Ovary (tissue), 7 donors: ENCODE measurements at regions not wholly inside any gene's neighbourhood (a gene's known extent, or its start where the extent isn't known, plus 50 kb on each side); places are given as distances from the start of the nearest gene placed in this dataset.

Experiments
- DNase-seq, 5 donors: peaks; one replicate each; pipeline ENCODE4 v3.0.0-alpha.2; 2019 to 2020
- H3K27ac ChIP-seq, 2 donors: fragments of 200-600 bp; one replicate each; pipeline versions ENCODE4 v1.5.1 to v1.8.0; 2019 to 2022
- H3K27me3 ChIP-seq: fragments of 200-600 bp; one replicate; pipeline ENCODE4 v1.8.0; 2022
- H3K36me3 ChIP-seq: fragments of 200-600 bp; sonication (generic); one replicate; pipeline ENCODE4 v1.5.1; 2019
- H3K4me1 ChIP-seq: one replicate; pipeline ENCODE4 v1.8.1; 2013; ENCODE audit warnings: mild to moderate bottlenecking, moderate library complexity; ENCODE audit not compliant: insufficient read depth
- H3K4me3 ChIP-seq: fragments of 200-600 bp; sonication (generic); one replicate; pipeline ENCODE4 v1.5.1; 2017
- H3K9me3 ChIP-seq, 2 donors: fragments of 200-600 bp in 1 of 2; sonication (generic) in 1 of 2; one replicate each; pipeline versions ENCODE4 v1.5.1 to v1.8.1; 2013 to 2019; ENCODE audit warnings: mild to moderate bottlenecking in 1 of 2, moderate library complexity in 1 of 2
- POLR2A ChIP-seq: fragments of 450-650 bp; IDR thresholded peaks from one replicate; pipeline ENCODE4 v1.6.1; 2017; ENCODE audit warnings: antibody characterized with exemption, mild to moderate bottlenecking, moderate library complexity
- WGBS, 3 donors: extraction: QIAGEN DNeasy Blood & Tissue Kit in 1 of 3; methylation state at CpG; one replicate each; pipeline versions ENCODE4 v1.1.5 to v1.1.7; 2013 to 2017; 5-methylcytosine and 5-hydroxymethylcytosine counted together
- intact Hi-C, 4 donors: fragments of 100-400 bp; cut with DNase I; formaldehyde crosslinking; loops; one replicate each; pipeline versions ENCODE4 v1.11.0 to v1.15.1; 2022 to 2023
- TF ChIP-seq, protein P1 (sequence below), 3 donors: fragments of 450-650 bp in 2 of 3; fragments of 200-600 bp in 1 of 3; IDR thresholded peaks; one replicate each; pipeline versions ENCODE4 v1.5.1 to v1.8.0; 2016 to 2022; ENCODE audit warnings: antibody characterized with exemption in 3 of 3, mild to moderate bottlenecking in 1 of 3
- donor health status: DM: no; HTN: no; CAD: no; lungs with moderate emphysema.
- donor health status: DM: no; HTN: no; CAD: no.
- donor health status: Bipolar disorder and iron deficiency.
- donor health status: DM: no; HTN: no; CAD: no.
- donor health status: DM: yes; HTN: yes; CAD: no.

DNA sequence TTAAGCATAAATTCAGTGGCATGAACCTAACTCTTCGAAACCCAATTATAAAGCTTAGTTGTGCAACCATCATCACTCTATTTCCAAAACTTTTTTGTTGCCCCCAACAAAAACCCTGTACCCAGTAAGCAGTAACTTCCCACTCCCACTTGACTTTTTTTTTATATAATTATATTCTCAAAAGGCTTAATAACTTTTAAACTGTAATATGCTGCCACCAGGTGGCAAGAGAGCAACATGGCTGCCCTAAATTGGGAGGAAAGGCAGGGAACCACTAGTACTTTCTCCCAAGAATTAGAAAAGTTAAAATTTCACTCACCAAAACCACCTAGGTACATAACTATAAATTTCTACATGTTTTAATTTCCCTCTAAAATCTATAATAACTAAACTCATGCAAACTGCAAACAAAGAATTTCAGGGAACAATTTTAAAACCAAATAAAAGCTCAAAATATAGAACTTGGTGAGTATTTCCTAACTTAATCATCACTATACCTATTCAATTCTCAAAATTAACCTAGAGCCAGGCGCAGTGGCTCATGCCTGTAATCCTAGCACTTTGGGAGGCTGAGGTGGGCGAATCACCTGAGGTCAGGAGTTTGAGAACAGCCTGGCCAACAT, 50.2 kb upstream of the RNF38 start:
- Histone ChIP-seq H3K27ac (no peak overlapping the region), H3K9me3 (no peaks in the 10 kb centered on the region), H3K4me3 (no peak overlapping the region), H3K27me3 (no peaks in the 10 kb centered on the region), H3K4me1 (peaks cover 2% of the 10 kb centered on the region), H3K36me3 (no peaks in the 10 kb centered on the region)
- 88 to 95% (median 92%) methylated on average over 3 of the region's 3 CpGs for whole genome bisulfite sequencing, 3 donors
- peak in 1 of 5 donors; percentile 45 for DNase-seq
- no peak for TF ChIP-seq POLR2A
- TF ChIP-seq, protein P1, sequence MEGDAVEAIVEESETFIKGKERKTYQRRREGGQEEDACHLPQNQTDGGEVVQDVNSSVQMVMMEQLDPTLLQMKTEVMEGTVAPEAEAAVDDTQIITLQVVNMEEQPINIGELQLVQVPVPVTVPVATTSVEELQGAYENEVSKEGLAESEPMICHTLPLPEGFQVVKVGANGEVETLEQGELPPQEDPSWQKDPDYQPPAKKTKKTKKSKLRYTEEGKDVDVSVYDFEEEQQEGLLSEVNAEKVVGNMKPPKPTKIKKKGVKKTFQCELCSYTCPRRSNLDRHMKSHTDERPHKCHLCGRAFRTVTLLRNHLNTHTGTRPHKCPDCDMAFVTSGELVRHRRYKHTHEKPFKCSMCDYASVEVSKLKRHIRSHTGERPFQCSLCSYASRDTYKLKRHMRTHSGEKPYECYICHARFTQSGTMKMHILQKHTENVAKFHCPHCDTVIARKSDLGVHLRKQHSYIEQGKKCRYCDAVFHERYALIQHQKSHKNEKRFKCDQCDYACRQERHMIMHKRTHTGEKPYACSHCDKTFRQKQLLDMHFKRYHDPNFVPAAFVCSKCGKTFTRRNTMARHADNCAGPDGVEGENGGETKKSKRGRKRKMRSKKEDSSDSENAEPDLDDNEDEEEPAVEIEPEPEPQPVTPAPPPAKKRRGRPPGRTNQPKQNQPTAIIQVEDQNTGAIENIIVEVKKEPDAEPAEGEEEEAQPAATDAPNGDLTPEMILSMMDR (IDR thresholded peaks at IDR 0.05) = peak; percentile 23 to 45 (median 38)
- intact Hi-C loops = no loop called here
